DOHH2 (cell line): ENCODE measurements at regions not wholly inside any gene's neighbourhood (a gene's known extent, or its start where the extent isn't known, plus 50 kb on each side); places are given as distances from the start of the nearest gene placed in this dataset.

Experiments
- H3F3A ChIP-seq: fragments of 200-600 bp; sonication (generic), shearing (Covaris generic); 2 replicates; pipeline ENCODE4 v1.6.0; 2016; ENCODE audit warnings: antibody characterized with exemption, mild to moderate bottlenecking; ENCODE audit not compliant: control insufficient read depth, insufficient read depth
- H3K27ac ChIP-seq: fragments of 200-600 bp; sonication (generic); 2 replicates; pipeline ENCODE4 v1.5.1; 2014; ENCODE audit warnings: low read depth, mild to moderate bottlenecking, low read length, moderate library complexity
- H3K27me3 ChIP-seq: fragments of 200-600 bp; sonication (generic); 2 replicates; pipeline ENCODE4 v1.6.1; 2014; ENCODE audit warnings: mild to moderate bottlenecking, low read length, mixed read lengths; ENCODE audit not compliant: control insufficient read depth
- H3K36me3 ChIP-seq: fragments of 200-600 bp; sonication (generic); 2 replicates; pipeline ENCODE4 v1.6.1; 2014; ENCODE audit warnings: mild to moderate bottlenecking, low read length, moderate library complexity, mixed read lengths; ENCODE audit not compliant: control insufficient read depth
- H3K4me1 ChIP-seq: fragments of 200-600 bp; sonication (generic); 2 replicates; pipeline ENCODE4 v1.6.1; 2014; ENCODE audit warnings: mild to moderate bottlenecking, low read length, mixed read lengths; ENCODE audit not compliant: control insufficient read depth
- H3K4me2 ChIP-seq: fragments of 200-600 bp; sonication (generic); 2 replicates; pipeline ENCODE4 v1.6.0; 2014; ENCODE audit warnings: mild to moderate bottlenecking, low read length, moderate library complexity
- H3K4me3 ChIP-seq: fragments of 200-600 bp; sonication (generic); 2 replicates; pipeline ENCODE4 v1.5.1; 2014; ENCODE audit warnings: mild to moderate bottlenecking, low read length, mixed read lengths
- H3K79me2 ChIP-seq: fragments of 200-600 bp; sonication (generic); 2 replicates; pipeline ENCODE4 v1.6.1; 2014; ENCODE audit warnings: mild to moderate bottlenecking, low read length, mixed read lengths; ENCODE audit not compliant: control insufficient read depth
- H3K9me2 ChIP-seq: fragments of 200-600 bp; sonication (generic); replicated peaks from 2 replicates; pipeline ENCODE4 v1.6.1; 2014; ENCODE audit warnings: mild to moderate bottlenecking, low read length, mixed read lengths; ENCODE audit not compliant: control insufficient read depth
- H3K9me3 ChIP-seq: fragments of 200-600 bp; sonication (generic); 2 replicates; pipeline ENCODE4 v1.6.1; 2014; ENCODE audit warnings: antibody characterized with exemption, low read length, mixed read lengths; ENCODE audit not compliant: control insufficient read depth, insufficient read depth
- H4K20me1 ChIP-seq: fragments of 200-600 bp; sonication (generic); 2 replicates; pipeline ENCODE4 v1.6.0; 2014; ENCODE audit warnings: low read depth, mild to moderate bottlenecking, antibody characterized with exemption, low read length, moderate library complexity; ENCODE audit not compliant: control insufficient read depth, insufficient read depth
- CTCF ChIP-seq: fragments of 200-600 bp; sonication (generic); IDR thresholded peaks from one replicate; pipeline ENCODE4 v1.5.1; 2014; ENCODE audit warnings: antibody characterized with exemption, mild to moderate bottlenecking, low read depth, low read length; ENCODE audit not compliant: poor library complexity, severe bottlenecking
- EZH2phosphoT487 ChIP-seq: fragments of 200-600 bp; sonication (generic); IDR thresholded peaks from 2 replicates; pipeline ENCODE4 v1.6.1; 2017; ENCODE audit warnings: borderline replicate concordance, mild to moderate bottlenecking, antibody characterized with exemption, low read length, moderate library complexity, mixed read lengths

DNA sequence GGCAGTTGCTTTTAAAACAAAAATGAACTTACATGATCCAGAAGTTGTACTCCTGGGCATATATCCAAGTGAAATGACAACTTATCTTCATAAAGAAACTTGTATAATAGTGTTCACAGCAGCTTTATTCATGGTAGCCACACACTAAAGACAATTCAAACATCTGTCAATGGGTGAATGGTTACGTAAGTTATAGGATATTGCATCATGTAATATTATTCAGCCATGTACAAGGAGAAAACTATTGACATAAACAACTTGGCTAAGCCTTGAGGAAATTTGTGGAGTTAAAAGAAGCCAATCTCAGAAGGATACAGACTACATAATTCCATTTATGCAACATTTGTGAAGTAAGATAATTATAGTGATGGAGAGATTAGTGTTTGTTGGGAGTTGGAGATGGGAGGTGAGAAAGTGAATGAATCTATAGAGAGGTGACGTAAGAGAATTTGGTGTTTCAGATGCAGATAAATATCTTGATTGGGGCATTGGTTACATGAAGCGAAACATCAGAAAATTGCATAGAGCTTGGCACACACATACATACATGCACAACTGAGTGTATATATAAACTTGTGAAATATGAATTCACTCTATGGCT is 49.9 kb upstream of the GRIK1 start:
- Histone ChIP-seq H3K27ac (no peak overlapping the region), H3K4me1 (no peaks in the 10 kb centered on the region), H3K9me2 (no peaks in the 10 kb centered on the region), H3K4me3 (no peak overlapping the region), H3F3A (no peaks in the 10 kb centered on the region), H3K79me2 (no peaks in the 10 kb centered on the region), H3K9me3 (peaks cover 5% of the 10 kb centered on the region; the same call in 1 of the 2 replicates), H3K27me3 (no peaks in the 10 kb centered on the region), H4K20me1 (no peaks in the 10 kb centered on the region), H3K4me2 (no peak overlapping the region), H3K36me3 (no peaks in the 10 kb centered on the region)
- TF ChIP-seq CTCF (no peak), EZH2phosphoT487 (no peak)
